Calu3 (cell line): ENCODE measurements at regions not wholly inside any gene's neighbourhood (a gene's known extent, or its start where the extent isn't known, plus 50 kb on each side); places are given as distances from the start of the nearest gene placed in this dataset.
"Not testable (repeated sequence)": the region's sequence is repeated elsewhere in the genome, so short reads cannot be mapped to it uniquely, and the experiment has no call there.

Experiments used
- BruUV-seq: library from RNA; stranded (reverse); fragments of 400-500 nt; replicated peaks from 2 replicates; lab custom pipeline; 2021; lab: Mats Ljungman, UMichigan
- CTCF ChIA-PET: fragments of 300-600 bp; sonication (Branson Sonifier 250); formaldehyde crosslinking; loops from one replicate; lab custom pipeline; 2022; ENCODE audit warnings: antibody characterized with exemption; lab: Charles Lee
- DNase-seq: peaks from one replicate; pipeline ENCODE4 v3.0.0; 2022
- H3K27ac Mint-ChIP-seq: one replicate; pipeline ENCODE4 v1.8.0; 2022; ENCODE audit warnings: mixed read lengths; ENCODE audit not compliant: unreplicated experiment
- H3K27me3 Mint-ChIP-seq: one replicate; pipeline ENCODE4 v1.8.0; 2022; ENCODE audit warnings: mixed read lengths; ENCODE audit not compliant: unreplicated experiment
- H3K36me3 Mint-ChIP-seq: one replicate; pipeline ENCODE4 v1.8.0; 2022; ENCODE audit warnings: mild to moderate bottlenecking, moderate library complexity, mixed read lengths; ENCODE audit not compliant: insufficient read depth, unreplicated experiment
- H3K4me1 Mint-ChIP-seq: one replicate; pipeline ENCODE4 v1.8.0; 2022; ENCODE audit warnings: mild to moderate bottlenecking, low read depth, mixed read lengths; ENCODE audit not compliant: unreplicated experiment
- H3K4me3 Mint-ChIP-seq: one replicate; pipeline ENCODE4 v1.8.0; 2022; ENCODE audit warnings: mild to moderate bottlenecking, low read depth, moderate library complexity, mixed read lengths; ENCODE audit not compliant: unreplicated experiment
- H3K9me3 Mint-ChIP-seq: one replicate; pipeline ENCODE4 v1.8.0; 2022; ENCODE audit warnings: low read depth, mixed read lengths; ENCODE audit not compliant: unreplicated experiment
- CTCF ChIP-seq: fragments of 200-600 bp; IDR thresholded peaks from one replicate; pipeline ENCODE4 v1.8.0; 2022; ENCODE audit warnings: antibody characterized with exemption; ENCODE audit not compliant: unreplicated experiment
- intact Hi-C: fragments of 100-400 bp; cut with micrococcal nuclease; formaldehyde crosslinking; loops from one replicate; pipeline ENCODE4 v1.10.0; 2022; ENCODE audit not compliant: unreplicated experiment

- no peak overlapping the region for H3K27ac Mint-ChIP-seq
- intact Hi-C loops, result no loop called here
- BruUV-seq, result no TSS peak
- no peak for TF ChIP-seq CTCF
- H3K36me3 Mint-ChIP-seq, result no peaks in the 10 kb centered on the region
- DNase-seq, result no peak
- H3K4me1 Mint-ChIP-seq, result no peaks in the 10 kb centered on the region
- H3K4me3 Mint-ChIP-seq, result no peak overlapping the region
- H3K9me3 Mint-ChIP-seq, result no peaks in the 10 kb centered on the region
- CTCF ChIA-PET, result no interaction called here
- H3K27me3 Mint-ChIP-seq, result no peaks in the 10 kb centered on the region
These were observed 608.4 kb downstream of the VGLL3 start for GRCh38 chr3:86382556-86382955.

- H3K36me3 Mint-ChIP-seq, result no peaks in the 10 kb centered on the region
- intact Hi-C loops, result no loop called here
- TF ChIP-seq CTCF, result no peak
- DNase-seq, result no peak
- CTCF ChIA-PET, result no interaction called here
- H3K27ac Mint-ChIP-seq, result no peak overlapping the region
- BruUV-seq, result no TSS peak
- H3K4me3 Mint-ChIP-seq, result no peak overlapping the region
- no peaks in the 10 kb centered on the region for H3K9me3 Mint-ChIP-seq
- no peaks in the 10 kb centered on the region for H3K27me3 Mint-ChIP-seq
- peaks cover 9% of the 10 kb centered on the region for H3K4me1 Mint-ChIP-seq
These were observed 609.7 kb downstream of the VGLL3 start for GRCh38 chr3:86381247-86381646.

- CTCF ChIA-PET, result no interaction called here
- no peaks in the 10 kb centered on the region for H3K36me3 Mint-ChIP-seq
- no peaks in the 10 kb centered on the region for H3K27me3 Mint-ChIP-seq
- H3K27ac Mint-ChIP-seq, result no peak overlapping the region
- H3K4me3 Mint-ChIP-seq, result no peak overlapping the region
- intact Hi-C loops, result no loop called here
- no peak for TF ChIP-seq CTCF
- no peaks in the 10 kb centered on the region for H3K9me3 Mint-ChIP-seq
- BruUV-seq, result no TSS peak
- DNase-seq, result no peak
- peaks cover 12% of the 10 kb centered on the region for H3K4me1 Mint-ChIP-seq
These were observed 611.7 kb downstream of the VGLL3 start for GRCh38 chr3:86379280-86379679.

GRCh38 chr3:86378829-86379228 lies 612.1 kb downstream of the VGLL3 start:
- Mint-ChIP-seq H3K4me1 (peaks cover 12% of the 10 kb centered on the region), H3K27me3 (no peaks in the 10 kb centered on the region), H3K9me3 (no peaks in the 10 kb centered on the region), H3K36me3 (no peaks in the 10 kb centered on the region), H3K27ac (no peak overlapping the region), H3K4me3 (no peak overlapping the region)
- no peak for TF ChIP-seq CTCF
- DNase-seq, result no peak
- no TSS peak for BruUV-seq
- CTCF ChIA-PET, result interaction anchor here (0.7 kb wide), 1 partner anchor 1791 kb away, joined by 3 read pairs; no protein-coding TSS in a partner anchor
- intact Hi-C loops, result no loop called here

GRCh38 chr3:86335566-86335965 lies 655.4 kb downstream of the VGLL3 start:
- H3K27ac Mint-ChIP-seq, H3K9me3 Mint-ChIP-seq, H3K4me3 Mint-ChIP-seq, BruUV-seq, CTCF ChIA-PET, H3K27me3 Mint-ChIP-seq, H3K4me1 Mint-ChIP-seq, intact Hi-C loops, H3K36me3 Mint-ChIP-seq, DNase-seq: not testable (repeated sequence)
